PC-3 (cell line): ENCODE measurements at regions not wholly inside any gene's neighbourhood (a gene's known extent, or its start where the extent isn't known, plus 50 kb on each side); places are given as distances from the start of the nearest gene placed in this dataset.

Source experiments
- ATAC-seq: fragments of 200-7000 bp; cut with Tn5 transposase; 2 replicates; pipeline ENCODE4 v1.9.1; 2020; ENCODE audit warnings: mild to moderate bottlenecking, moderate library complexity
- BruUV-seq: library from RNA; stranded (reverse); fragments of 400-500 nt; replicated peaks from 2 replicates; lab custom pipeline; 2021; lab: Mats Ljungman, UMichigan
- CTCF ChIA-PET: fragments of 300-600 bp; sonication (Branson Sonifier 250); formaldehyde crosslinking; loops from one replicate; lab custom pipeline; 2022; ENCODE audit warnings: antibody characterized with exemption; lab: Charles Lee
- POLR2A ChIA-PET: fragments of 300-600 bp; sonication (Branson Sonifier 250); formaldehyde crosslinking; loops from one replicate; lab custom pipeline; 2022; ENCODE audit warnings: antibody characterized with exemption; ENCODE audit not compliant: unreplicated experiment; lab: Charles Lee
- DNase-seq: peaks from one replicate; pipeline ENCODE4 v3.0.0-alpha.2; 2015
- H2AFZ ChIP-seq: fragments of 300-600 bp; sonication (generic); 2 replicates; pipeline ENCODE4 v1.6.0; 2016; ENCODE audit warnings: antibody characterized with exemption, low read length
- H3F3A ChIP-seq: fragments of 300-600 bp; sonication (generic); one replicate; pipeline ENCODE4 v1.6.0; 2017; ENCODE audit warnings: antibody characterized with exemption, low read length, control low read depth, mild to moderate bottlenecking; ENCODE audit not compliant: unreplicated experiment
- H3K27ac ChIP-seq: fragments of 300-600 bp; sonication (generic); 2 replicates; pipeline ENCODE4 v1.5.1; 2016; ENCODE audit warnings: mild to moderate bottlenecking, low read length
- H3K27me3 ChIP-seq: fragments of 300-600 bp; sonication (generic); 2 replicates; pipeline ENCODE4 v1.6.1; 2016; ENCODE audit warnings: low read length, mixed read lengths
- H3K36me3 ChIP-seq: fragments of 300-600 bp; sonication (generic); 2 replicates; pipeline ENCODE4 v1.6.1; 2016; ENCODE audit warnings: low read depth, mixed run types, low read length, mixed read lengths
- H3K4me1 ChIP-seq: fragments of 300-600 bp; sonication (generic); 2 replicates; pipeline ENCODE4 v1.5.1; 2016; ENCODE audit warnings: low read length; ENCODE audit not compliant: insufficient read depth
- H3K4me2 ChIP-seq: fragments of 300-600 bp; sonication (generic); 2 replicates; pipeline ENCODE4 v1.6.0; 2016; ENCODE audit warnings: low read length
- H3K4me3 ChIP-seq: fragments of 300-600 bp; sonication (generic); 2 replicates; pipeline ENCODE4 v1.5.1; 2016; ENCODE audit warnings: mild to moderate bottlenecking, low read length, mixed read lengths
- H3K79me2 ChIP-seq: fragments of 300-600 bp; sonication (generic); 2 replicates; pipeline ENCODE4 v1.6.1; 2017; ENCODE audit warnings: low read length, mixed read lengths
- H3K9ac ChIP-seq: fragments of 300-600 bp; sonication (generic); 2 replicates; pipeline ENCODE4 v1.6.0; 2016; ENCODE audit warnings: mild to moderate bottlenecking, low read length
- H3K9me2 ChIP-seq: fragments of 300-600 bp; sonication (generic); replicated peaks from 2 replicates; pipeline ENCODE4 v1.6.1; 2016; ENCODE audit warnings: mixed run types, low read length, mixed read lengths
- H3K9me3 ChIP-seq: fragments of 300-600 bp; sonication (generic); 2 replicates; pipeline ENCODE4 v1.6.1; 2016; ENCODE audit warnings: low read length, mixed read lengths
- H4K20me1 ChIP-seq: fragments of 300-600 bp; sonication (generic); 2 replicates; pipeline ENCODE4 v1.6.1; 2016; ENCODE audit warnings: low read length, mixed read lengths
- EZH2 ChIP-seq: fragments of 300-600 bp; sonication (generic); IDR thresholded peaks from one replicate; pipeline ENCODE4 v1.6.1; 2017; ENCODE audit warnings: antibody characterized with exemption, mild to moderate bottlenecking, low read length; ENCODE audit not compliant: unreplicated experiment
- EZH2phosphoT487 ChIP-seq: fragments of 300-600 bp; sonication (generic); IDR thresholded peaks from 2 replicates; pipeline ENCODE4 v1.6.1; 2018; ENCODE audit warnings: mild to moderate bottlenecking, antibody characterized with exemption, low read length, borderline replicate concordance
- intact Hi-C: fragments of 100-400 bp; cut with micrococcal nuclease; formaldehyde crosslinking; loops from 2 replicates; pipeline ENCODE4 v1.9.0; 2023
- TF ChIP-seq, protein P1 (sequence below): fragments of 300-600 bp; sonication (generic); conservative IDR thresholded peaks from 2 replicates; pipeline ENCODE4 v1.5.1; 2017; ENCODE audit warnings: antibody characterized with exemption, low read depth, mild to moderate bottlenecking, low read length

DNA sequence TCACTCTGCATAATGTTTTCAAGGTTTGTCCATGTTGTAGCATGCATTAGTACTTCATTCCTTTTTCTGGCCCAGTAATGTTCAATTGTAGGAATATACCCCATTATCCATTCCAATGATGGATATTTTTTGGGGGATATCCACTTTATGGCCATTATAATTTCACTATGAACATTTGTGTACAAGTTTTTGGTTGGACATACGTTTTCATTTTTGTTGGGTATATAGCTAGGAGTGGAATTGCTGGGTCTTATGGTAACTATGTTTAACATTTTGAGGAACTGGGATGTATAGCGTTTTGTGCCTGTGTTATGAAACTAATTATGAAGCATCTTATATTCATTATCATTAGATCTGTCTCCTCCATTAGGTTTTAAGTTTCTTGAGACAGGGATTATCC is 191.6 kb downstream of the TM9SF2 start:
- ATAC-seq: no peak
- intact Hi-C loops: no loop called here
- Histone ChIP-seq H3K9me2 (no peaks in the 10 kb centered on the region), H2AFZ (no peak overlapping the region), H3K4me3 (no peak overlapping the region), H3K36me3 (no peaks in the 10 kb centered on the region), H3F3A (no peaks in the 10 kb centered on the region), H3K27ac (no peak overlapping the region), H3K4me2 (no peak overlapping the region), H3K9me3 (no peaks in the 10 kb centered on the region), H3K27me3 (no peaks in the 10 kb centered on the region), H4K20me1 (no peaks in the 10 kb centered on the region), H3K4me1 (no peaks in the 10 kb centered on the region), H3K79me2 (no peaks in the 10 kb centered on the region), H3K9ac (no peak overlapping the region)
- no peak for DNase-seq
- POLR2A ChIA-PET: no interaction called here
- CTCF ChIA-PET: no interaction called here
- TF ChIP-seq EZH2: no peak
- TF ChIP-seq, protein P1, sequence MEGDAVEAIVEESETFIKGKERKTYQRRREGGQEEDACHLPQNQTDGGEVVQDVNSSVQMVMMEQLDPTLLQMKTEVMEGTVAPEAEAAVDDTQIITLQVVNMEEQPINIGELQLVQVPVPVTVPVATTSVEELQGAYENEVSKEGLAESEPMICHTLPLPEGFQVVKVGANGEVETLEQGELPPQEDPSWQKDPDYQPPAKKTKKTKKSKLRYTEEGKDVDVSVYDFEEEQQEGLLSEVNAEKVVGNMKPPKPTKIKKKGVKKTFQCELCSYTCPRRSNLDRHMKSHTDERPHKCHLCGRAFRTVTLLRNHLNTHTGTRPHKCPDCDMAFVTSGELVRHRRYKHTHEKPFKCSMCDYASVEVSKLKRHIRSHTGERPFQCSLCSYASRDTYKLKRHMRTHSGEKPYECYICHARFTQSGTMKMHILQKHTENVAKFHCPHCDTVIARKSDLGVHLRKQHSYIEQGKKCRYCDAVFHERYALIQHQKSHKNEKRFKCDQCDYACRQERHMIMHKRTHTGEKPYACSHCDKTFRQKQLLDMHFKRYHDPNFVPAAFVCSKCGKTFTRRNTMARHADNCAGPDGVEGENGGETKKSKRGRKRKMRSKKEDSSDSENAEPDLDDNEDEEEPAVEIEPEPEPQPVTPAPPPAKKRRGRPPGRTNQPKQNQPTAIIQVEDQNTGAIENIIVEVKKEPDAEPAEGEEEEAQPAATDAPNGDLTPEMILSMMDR: no peak
- no peak for TF ChIP-seq EZH2phosphoT487
- BruUV-seq: no TSS peak

DNA sequence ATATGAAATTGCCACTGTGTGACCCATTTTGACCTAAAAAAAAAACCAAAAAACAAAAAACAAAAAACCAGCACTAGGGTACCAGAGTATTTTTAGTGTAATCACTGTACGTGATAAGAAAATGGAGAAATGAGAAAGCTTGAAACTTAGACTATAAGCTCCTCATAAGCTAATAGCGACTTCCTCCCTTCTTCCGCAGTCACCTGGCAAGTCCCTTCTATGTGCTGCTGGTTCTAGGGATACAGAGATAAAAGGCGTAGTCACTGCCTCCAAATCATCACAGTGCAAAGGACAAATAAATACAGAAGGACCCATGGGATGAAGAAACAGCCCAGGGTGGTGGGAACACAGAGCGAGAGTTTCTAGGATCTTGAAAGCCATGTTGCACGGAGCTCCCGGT is 190.3 kb downstream of the TM9SF2 start:
- TF ChIP-seq EZH2 (no peak), EZH2phosphoT487 (no peak)
- TF ChIP-seq, protein P1: no peak
- no TSS peak for BruUV-seq
- intact Hi-C loops: no loop called here
- H3K9ac ChIP-seq: no peak overlapping the region
- POLR2A ChIA-PET: no interaction called here
- H3K27ac ChIP-seq: no peak overlapping the region
- DNase-seq (no peak), ATAC-seq (no peak)
- CTCF ChIA-PET: no interaction called here
- H3K27me3 ChIP-seq: no peaks in the 10 kb centered on the region
- no peaks in the 10 kb centered on the region for H3K4me1 ChIP-seq
- no peaks in the 10 kb centered on the region for H3K9me2 ChIP-seq
- no peak overlapping the region for H3K4me3 ChIP-seq
- H3K36me3 ChIP-seq: no peaks in the 10 kb centered on the region
- no peaks in the 10 kb centered on the region for H3F3A ChIP-seq
- H4K20me1 ChIP-seq: no peaks in the 10 kb centered on the region
- no peaks in the 10 kb centered on the region for H3K79me2 ChIP-seq
- H3K4me2 ChIP-seq: no peak overlapping the region
- no peak overlapping the region for H2AFZ ChIP-seq
- no peaks in the 10 kb centered on the region for H3K9me3 ChIP-seq

DNA sequence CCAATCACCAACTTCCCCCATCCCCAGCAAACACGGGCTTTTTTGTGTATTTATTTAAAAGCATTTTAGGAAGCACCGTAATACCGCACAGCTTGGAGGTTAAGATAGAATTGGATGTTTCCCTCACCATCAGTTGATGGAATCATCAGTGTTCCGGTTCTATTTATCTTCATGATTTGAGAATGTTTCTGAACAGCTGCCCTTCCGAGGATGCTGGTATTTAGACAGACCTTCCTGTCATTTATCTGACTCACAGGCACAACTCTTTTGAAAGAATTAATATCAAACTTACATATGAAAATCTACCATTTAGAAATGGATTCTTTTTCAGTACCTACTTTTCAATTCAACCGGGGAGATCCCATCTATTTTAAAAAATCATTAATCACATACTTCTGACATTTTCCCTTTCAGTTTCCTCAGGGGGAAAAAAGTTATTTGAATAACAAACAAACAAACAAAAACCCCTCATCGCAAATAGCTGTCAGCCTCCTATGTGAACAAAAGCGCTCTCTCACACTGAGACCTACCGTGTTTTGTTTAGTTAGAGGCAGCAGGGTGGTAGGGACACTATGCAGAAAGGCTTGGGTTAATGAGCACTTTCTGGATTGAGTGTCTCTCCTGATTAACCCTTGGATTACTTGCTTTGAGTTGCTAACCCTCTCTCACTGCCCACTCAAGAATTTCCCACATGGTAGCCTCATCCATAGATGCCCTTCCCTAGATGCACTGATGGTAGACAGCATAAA is 189.3 kb downstream of the TM9SF2 start:
- DNase-seq: no peak
- Histone ChIP-seq H3K79me2 (no peaks in the 10 kb centered on the region), H3K4me3 (no peak overlapping the region), H3K4me1 (no peaks in the 10 kb centered on the region), H3K27ac (no peak overlapping the region), H3K9ac (no peak overlapping the region), H3K9me2 (no peaks in the 10 kb centered on the region), H3K36me3 (no peaks in the 10 kb centered on the region), H4K20me1 (no peaks in the 10 kb centered on the region), H2AFZ (no peak overlapping the region), H3K27me3 (no peaks in the 10 kb centered on the region), H3K4me2 (no peak overlapping the region), H3F3A (no peaks in the 10 kb centered on the region), H3K9me3 (no peaks in the 10 kb centered on the region)
- ChIA-PET CTCF (no interaction called here), POLR2A (no interaction called here)
- no TSS peak for BruUV-seq
- TF ChIP-seq EZH2phosphoT487 (no peak), EZH2 (no peak)
- TF ChIP-seq, protein P1: no peak
- ATAC-seq: no peak
- intact Hi-C loops: no loop called here
